ENCODE measurements at regions not wholly inside any gene's neighbourhood (a gene's known extent, or its start where the extent isn't known, plus 50 kb on each side); places are given as distances from the start of the nearest gene placed in this dataset.

GRCh38 chr11:26126741-26127140 is 205.2 kb upstream of the ANO3 start:
- no peak overlapping the region for H3K4me3 ChIP-seq (ENCODE audit: low read depth, low read length)
- TF ChIP-seq, protein P1, sequence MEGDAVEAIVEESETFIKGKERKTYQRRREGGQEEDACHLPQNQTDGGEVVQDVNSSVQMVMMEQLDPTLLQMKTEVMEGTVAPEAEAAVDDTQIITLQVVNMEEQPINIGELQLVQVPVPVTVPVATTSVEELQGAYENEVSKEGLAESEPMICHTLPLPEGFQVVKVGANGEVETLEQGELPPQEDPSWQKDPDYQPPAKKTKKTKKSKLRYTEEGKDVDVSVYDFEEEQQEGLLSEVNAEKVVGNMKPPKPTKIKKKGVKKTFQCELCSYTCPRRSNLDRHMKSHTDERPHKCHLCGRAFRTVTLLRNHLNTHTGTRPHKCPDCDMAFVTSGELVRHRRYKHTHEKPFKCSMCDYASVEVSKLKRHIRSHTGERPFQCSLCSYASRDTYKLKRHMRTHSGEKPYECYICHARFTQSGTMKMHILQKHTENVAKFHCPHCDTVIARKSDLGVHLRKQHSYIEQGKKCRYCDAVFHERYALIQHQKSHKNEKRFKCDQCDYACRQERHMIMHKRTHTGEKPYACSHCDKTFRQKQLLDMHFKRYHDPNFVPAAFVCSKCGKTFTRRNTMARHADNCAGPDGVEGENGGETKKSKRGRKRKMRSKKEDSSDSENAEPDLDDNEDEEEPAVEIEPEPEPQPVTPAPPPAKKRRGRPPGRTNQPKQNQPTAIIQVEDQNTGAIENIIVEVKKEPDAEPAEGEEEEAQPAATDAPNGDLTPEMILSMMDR (conservative IDR thresholded peaks at IDR 0.05; ENCODE audit: low read depth, low read length) = no peak
- DNase-seq (ENCODE audit: low read depth) = no peak

DNA sequence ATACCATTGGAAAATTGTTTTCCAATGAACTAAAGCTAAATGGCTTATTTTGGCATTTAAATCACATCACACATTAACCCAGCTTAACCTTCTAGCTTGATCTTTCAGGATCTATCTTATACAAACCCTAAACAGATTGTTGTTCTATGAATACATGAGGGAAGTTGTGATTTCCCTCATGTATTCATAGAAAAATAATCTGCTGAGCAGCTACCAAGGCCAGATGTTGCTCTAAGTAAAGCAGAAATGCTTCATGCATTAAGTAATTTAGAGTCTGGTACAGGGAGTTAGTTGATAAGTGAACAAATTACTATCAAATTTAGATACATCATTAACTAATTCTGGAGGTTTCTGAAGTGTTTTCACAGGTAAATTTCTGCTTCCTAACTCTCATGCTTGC is 204.6 kb upstream of the ANO3 start:
- DNase-seq (ENCODE audit: low read depth) = no peak
- TF ChIP-seq, protein P1 (conservative IDR thresholded peaks at IDR 0.05; ENCODE audit: low read depth, low read length) = no peak
- no peak overlapping the region for H3K4me3 ChIP-seq (ENCODE audit: low read depth, low read length)

- DNase-seq (ENCODE audit: low read depth) = no peak
- TF ChIP-seq, protein P1 (conservative IDR thresholded peaks at IDR 0.05; ENCODE audit: low read depth, low read length) = no peak
- no peak overlapping the region for H3K4me3 ChIP-seq (ENCODE audit: low read depth, low read length)
Measured at GRCh38 chr11:26131406-26131805, 200.5 kb upstream of the ANO3 start.

- H3K4me3 ChIP-seq (ENCODE audit: low read depth, low read length) = no peak overlapping the region
- DNase-seq (ENCODE audit: low read depth) = no peak
- TF ChIP-seq, protein P1 (conservative IDR thresholded peaks at IDR 0.05; ENCODE audit: low read depth, low read length) = no peak
Measured at GRCh38 chr11:26134053-26134452, 197.9 kb upstream of the ANO3 start.

DNA sequence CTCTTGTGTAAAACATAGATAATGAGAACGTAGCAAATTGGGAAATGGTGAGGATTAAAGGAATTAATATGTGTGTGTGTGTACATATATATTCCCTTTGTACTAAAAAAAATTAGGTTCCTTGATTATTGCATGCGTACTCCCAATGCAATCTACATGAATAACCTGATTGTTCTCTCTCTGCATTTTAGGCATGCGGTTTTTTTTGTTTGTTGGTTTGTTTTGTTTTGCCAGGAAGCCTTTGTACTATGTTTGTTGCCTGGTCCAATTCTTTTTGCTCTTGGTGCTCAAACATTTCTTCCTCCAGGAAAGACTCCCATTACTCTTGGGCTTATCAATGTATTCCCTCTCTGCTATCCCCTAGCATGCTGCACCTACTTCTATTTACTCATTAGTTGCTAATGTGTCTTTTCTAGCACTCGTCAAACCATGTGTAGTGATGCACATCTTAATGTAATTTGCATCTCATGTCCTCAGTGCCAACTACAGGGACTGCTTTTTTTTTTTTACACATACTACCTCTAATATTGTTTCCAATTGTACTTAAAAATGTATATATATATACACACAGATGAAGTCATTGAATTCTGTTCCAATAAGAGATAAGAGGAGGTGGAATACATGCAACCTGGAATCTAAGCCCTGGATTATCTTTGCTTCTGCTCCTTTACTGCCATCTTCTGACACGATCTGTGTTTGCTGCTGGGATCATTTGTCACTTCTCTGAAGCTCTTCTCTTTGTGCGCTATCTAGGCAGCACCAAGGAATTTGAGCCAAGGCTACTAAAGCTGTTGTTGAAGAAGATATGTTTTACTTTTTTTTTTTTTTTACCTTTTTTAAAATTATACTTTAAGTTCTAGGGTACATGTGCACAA is 197.2 kb upstream of the ANO3 start:
- DNase-seq (ENCODE audit: low read depth) = peak; percentile 16
- TF ChIP-seq, protein P1 (conservative IDR thresholded peaks at IDR 0.05; ENCODE audit: low read depth, low read length) = peak; percentile 62
- no peak overlapping the region for H3K4me3 ChIP-seq (ENCODE audit: low read depth, low read length)

DNA sequence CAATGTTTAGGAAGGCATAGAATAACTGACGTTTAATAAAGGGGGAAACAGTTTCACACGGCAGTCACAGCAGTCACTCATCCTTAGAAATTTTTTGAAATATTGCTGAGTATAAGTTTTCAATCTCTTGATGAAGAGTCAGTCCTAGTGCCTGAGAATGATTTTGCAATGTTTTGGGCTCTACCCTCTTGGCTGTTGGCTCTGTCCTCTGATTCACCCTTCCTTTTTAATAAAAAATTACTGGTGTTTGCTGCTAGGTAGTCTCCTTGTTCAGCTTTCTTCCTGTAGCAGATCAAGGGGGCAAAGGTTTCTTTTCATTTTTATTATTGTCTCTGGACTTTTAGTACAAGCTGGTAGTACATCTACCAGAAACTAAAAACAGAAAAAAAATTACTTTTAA is 194.3 kb upstream of the ANO3 start:
- DNase-seq (ENCODE audit: low read depth) = no peak
- TF ChIP-seq, protein P1 (conservative IDR thresholded peaks at IDR 0.05; ENCODE audit: low read depth, low read length) = no peak
- no peak overlapping the region for H3K4me3 ChIP-seq (ENCODE audit: low read depth, low read length)

DNA sequence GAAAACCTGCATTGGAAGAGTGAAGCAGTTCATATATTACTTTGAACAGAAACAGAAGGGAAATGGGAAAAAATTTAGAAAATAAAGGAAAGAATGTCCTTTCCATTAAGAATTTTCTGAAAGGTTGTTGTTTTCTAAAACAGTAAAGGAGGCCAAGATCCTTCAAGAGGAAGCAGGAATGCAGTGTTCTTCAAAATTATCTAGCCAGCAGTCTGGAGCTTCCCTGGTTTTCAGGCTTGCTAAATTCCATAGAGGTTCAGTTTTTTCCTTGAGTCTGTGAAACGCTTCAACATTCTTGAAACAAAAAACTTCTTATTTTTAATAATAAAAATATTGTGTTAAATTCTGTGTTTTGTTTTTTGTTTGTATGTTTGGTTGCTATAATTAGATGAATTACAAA is 189.0 kb upstream of the ANO3 start:
- TF ChIP-seq, protein P1 (conservative IDR thresholded peaks at IDR 0.05; ENCODE audit: low read depth, low read length) = no peak
- H3K4me3 ChIP-seq (ENCODE audit: low read depth, low read length) = no peak overlapping the region
- DNase-seq (ENCODE audit: low read depth) = no peak

Data from epithelial cell of proximal tubule (primary cell).